ENCODE measurements at regions not wholly inside any gene's neighbourhood (a gene's known extent, or its start where the extent isn't known, plus 50 kb on each side); places are given as distances from the start of the nearest gene placed in this dataset.

DNA sequence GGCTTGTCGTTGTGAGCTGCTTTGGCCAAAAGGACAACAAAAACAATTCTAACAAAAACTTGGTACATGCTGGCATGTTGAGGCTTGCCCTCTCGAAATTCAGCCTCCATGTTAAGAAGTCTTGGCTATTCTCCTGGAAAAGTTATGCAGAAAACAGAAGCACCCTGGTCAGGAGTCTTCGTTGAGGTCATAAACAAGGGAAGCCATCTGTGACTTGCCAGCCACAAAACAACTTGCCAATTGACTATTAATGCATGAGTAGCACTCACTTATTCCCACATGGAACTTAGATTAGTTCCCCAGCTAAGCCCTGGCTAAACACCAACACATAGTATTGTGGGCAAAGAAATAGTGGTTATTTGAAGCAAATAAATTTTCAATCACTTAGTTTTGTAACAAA, 521.0 kb upstream of the CHD1 start:
- TF ChIP-seq, protein P1, sequence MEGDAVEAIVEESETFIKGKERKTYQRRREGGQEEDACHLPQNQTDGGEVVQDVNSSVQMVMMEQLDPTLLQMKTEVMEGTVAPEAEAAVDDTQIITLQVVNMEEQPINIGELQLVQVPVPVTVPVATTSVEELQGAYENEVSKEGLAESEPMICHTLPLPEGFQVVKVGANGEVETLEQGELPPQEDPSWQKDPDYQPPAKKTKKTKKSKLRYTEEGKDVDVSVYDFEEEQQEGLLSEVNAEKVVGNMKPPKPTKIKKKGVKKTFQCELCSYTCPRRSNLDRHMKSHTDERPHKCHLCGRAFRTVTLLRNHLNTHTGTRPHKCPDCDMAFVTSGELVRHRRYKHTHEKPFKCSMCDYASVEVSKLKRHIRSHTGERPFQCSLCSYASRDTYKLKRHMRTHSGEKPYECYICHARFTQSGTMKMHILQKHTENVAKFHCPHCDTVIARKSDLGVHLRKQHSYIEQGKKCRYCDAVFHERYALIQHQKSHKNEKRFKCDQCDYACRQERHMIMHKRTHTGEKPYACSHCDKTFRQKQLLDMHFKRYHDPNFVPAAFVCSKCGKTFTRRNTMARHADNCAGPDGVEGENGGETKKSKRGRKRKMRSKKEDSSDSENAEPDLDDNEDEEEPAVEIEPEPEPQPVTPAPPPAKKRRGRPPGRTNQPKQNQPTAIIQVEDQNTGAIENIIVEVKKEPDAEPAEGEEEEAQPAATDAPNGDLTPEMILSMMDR (IDR thresholded peaks at IDR 0.05): no peak
- TF ChIP-seq, protein P2, sequence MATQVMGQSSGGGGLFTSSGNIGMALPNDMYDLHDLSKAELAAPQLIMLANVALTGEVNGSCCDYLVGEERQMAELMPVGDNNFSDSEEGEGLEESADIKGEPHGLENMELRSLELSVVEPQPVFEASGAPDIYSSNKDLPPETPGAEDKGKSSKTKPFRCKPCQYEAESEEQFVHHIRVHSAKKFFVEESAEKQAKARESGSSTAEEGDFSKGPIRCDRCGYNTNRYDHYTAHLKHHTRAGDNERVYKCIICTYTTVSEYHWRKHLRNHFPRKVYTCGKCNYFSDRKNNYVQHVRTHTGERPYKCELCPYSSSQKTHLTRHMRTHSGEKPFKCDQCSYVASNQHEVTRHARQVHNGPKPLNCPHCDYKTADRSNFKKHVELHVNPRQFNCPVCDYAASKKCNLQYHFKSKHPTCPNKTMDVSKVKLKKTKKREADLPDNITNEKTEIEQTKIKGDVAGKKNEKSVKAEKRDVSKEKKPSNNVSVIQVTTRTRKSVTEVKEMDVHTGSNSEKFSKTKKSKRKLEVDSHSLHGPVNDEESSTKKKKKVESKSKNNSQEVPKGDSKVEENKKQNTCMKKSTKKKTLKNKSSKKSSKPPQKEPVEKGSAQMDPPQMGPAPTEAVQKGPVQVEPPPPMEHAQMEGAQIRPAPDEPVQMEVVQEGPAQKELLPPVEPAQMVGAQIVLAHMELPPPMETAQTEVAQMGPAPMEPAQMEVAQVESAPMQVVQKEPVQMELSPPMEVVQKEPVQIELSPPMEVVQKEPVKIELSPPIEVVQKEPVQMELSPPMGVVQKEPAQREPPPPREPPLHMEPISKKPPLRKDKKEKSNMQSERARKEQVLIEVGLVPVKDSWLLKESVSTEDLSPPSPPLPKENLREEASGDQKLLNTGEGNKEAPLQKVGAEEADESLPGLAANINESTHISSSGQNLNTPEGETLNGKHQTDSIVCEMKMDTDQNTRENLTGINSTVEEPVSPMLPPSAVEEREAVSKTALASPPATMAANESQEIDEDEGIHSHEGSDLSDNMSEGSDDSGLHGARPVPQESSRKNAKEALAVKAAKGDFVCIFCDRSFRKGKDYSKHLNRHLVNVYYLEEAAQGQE (IDR thresholded peaks at IDR 0.05; ENCODE audit: low read depth, low read length): no peak
- TF ChIP-seq, protein P3, sequence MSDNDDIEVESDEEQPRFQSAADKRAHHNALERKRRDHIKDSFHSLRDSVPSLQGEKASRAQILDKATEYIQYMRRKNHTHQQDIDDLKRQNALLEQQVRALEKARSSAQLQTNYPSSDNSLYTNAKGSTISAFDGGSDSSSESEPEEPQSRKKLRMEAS (IDR thresholded peaks at IDR 0.05; ENCODE audit: low read depth): no peak
- TF ChIP-seq MXI1 (IDR thresholded peaks at IDR 0.05; ENCODE audit: low read depth, low read length) (no peak), EZH2phosphoT487 (IDR thresholded peaks at IDR 0.05; ENCODE audit: borderline replicate concordance, low read depth) (no peak), RAD21 (IDR thresholded peaks at IDR 0.05; ENCODE audit: low read length) (no peak), EP300 (IDR thresholded peaks at IDR 0.05; ENCODE audit: borderline replicate concordance in 1 of 2, low read depth in 1 of 2, low read length in 1 of 2) (no peak), GATA2 (CRISPR knock-in tag; IDR thresholded peaks at IDR 0.05) (no peak), SMC3 (IDR thresholded peaks at IDR 0.05; ENCODE audit: low read depth, low read length) (no peak), TEAD4 (IDR thresholded peaks at IDR 0.05; ENCODE audit: borderline replicate concordance, insufficient read depth) (no peak)

All from SK-N-SH (cell line).